Kidney tubule cell (primary cell): ENCODE measurements at regions not wholly inside any gene's neighbourhood (a gene's known extent, or its start where the extent isn't known, plus 50 kb on each side); places are given as distances from the start of the nearest gene placed in this dataset.
"Not testable (repeated sequence)": the region's sequence is repeated elsewhere in the genome, so short reads cannot be mapped to it uniquely, and the experiment has no call there.

ENCODE experiments used
- DNase-seq: peaks from one replicate; pipeline ENCODE4 v3.0.0-alpha.2; 2018; ENCODE audit warnings: low spot score

DNA sequence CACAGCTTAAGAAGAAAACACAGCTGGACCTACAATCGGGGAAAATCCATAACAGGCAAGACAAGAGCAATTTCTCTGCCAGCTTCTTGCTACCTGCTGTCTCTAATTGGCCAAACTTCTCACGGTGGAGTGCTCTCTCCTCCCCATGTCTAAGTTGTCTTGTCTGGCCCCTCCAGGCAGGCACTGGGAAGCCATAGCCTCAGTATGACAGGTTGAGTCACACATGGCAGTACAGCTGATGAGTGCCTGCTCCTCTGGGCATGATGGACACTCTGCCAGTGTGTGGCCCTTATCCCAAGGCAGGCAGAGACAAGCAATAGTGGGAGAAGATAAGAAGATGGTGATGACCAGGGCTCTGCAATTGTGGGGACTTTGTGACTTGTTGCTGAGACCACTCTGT lies 551.8 kb downstream of the DIPK2A start:
- no peak for DNase-seq

DNA sequence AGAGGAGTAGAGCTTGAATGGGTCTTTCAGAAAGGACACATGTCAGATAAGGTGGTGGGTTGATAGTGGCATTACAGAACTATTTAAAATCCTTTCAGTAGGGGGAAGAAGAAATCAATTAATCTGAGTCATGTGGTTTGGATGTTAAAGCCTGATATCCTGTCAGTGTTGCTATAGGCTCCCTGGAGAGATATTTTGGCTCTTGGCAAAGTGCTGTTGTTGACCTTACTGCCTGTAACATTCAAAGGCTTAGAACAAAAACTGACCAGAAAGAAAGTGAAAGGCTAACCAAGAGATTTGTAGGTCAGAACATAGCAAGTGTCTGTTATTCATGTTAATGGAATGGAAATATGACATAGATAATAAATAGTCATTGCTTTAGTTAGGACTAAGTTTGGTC lies 552.9 kb downstream of the DIPK2A start:
- no peak for DNase-seq

DNA sequence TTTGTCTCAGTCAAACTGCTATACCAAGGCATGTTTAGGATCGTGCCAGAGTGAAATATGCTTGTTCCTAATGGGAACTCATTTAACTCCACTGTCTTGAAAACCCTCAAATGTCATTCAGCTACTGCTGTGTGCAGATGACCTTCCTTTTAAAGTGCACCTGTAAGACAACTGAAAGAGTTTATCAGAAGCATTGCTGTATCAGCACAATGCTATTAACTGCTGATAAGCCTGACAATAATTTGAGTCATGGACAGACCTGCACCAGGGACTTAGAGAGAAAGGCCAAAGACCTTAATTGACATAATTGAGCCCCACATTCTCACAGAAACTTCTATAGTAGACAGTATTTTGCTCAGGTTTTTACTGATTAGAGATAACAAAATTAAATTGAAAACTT lies 557.9 kb downstream of the DIPK2A start:
- no peak for DNase-seq

DNA sequence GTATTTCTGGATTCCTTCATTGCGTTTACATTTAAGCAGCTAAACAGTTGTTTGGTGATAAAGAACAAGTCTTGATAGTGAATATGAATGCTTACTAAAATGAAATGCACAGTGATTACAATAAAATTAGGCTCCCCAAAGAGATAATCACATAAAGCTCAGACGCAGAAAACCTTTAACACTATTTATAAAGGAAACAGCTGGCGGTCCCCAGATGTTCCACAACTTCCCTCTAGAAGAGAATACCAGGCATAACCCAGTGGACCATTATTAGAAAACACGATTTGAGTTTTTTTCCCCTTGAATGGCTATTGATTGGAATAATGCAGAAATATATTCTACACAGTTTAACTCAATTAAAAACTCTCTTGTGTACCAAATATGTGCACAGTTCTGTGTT lies 573.2 kb downstream of the DIPK2A start:
- no peak for DNase-seq

DNA sequence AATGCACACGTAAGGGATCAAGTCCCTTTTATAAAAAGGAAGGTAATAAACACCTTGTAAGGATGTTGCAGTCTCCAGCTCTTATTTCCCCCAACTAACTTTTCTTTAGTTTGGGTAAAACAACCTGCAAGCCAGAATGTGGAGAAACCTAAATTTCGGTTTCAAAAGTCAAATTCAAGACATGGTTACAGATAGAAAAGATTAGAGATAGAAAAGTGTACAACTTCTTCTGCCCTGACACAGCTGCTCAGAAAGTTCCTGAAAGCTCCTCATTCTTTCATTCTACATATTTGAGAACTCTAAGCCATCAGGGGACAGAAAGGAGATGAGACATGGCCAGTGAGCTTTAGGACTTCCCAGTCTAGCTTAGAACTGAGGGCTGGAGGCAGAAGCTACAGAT lies 574.9 kb downstream of the DIPK2A start:
- DNase-seq: no peak

DNA sequence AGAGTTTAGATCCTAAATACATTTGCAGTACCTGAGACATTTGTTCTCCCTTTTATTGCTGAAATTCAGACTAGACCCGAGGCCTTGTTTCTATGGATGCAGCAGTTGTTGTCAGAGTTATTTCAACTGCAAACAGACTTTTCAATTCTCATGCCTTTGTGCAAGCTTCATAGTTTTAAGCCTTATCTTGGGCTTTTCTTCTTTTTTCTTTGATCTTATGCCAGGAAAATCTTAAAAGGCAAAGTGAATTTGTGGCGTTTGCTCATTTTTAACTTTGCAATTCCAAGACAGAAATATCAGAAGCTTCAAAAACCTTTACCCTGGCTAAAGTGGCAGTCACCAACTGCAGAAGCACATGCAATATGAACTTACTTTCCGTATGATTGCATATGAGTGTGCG lies 576.7 kb downstream of the DIPK2A start:
- no peak for DNase-seq

DNA sequence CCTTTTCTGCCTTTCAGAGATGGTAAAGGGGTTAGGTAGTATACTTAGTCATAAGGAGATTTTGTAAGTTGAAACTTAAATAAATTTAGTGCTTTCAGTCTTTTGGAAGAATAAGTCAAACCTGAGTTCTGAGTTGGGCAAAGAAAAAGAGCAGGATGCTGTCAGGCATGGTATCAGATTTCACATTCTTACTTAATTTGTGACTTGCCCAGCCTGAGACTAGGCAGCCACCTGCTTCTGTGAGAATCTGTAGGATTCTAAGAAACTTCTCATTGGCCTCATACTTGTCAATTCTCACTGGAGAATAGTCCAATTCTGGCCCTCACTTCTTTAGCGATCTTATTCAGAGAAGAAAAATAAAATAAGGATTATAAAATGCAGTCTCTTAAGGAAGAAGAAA lies 577.5 kb downstream of the DIPK2A start:
- DNase-seq: no peak

DNA sequence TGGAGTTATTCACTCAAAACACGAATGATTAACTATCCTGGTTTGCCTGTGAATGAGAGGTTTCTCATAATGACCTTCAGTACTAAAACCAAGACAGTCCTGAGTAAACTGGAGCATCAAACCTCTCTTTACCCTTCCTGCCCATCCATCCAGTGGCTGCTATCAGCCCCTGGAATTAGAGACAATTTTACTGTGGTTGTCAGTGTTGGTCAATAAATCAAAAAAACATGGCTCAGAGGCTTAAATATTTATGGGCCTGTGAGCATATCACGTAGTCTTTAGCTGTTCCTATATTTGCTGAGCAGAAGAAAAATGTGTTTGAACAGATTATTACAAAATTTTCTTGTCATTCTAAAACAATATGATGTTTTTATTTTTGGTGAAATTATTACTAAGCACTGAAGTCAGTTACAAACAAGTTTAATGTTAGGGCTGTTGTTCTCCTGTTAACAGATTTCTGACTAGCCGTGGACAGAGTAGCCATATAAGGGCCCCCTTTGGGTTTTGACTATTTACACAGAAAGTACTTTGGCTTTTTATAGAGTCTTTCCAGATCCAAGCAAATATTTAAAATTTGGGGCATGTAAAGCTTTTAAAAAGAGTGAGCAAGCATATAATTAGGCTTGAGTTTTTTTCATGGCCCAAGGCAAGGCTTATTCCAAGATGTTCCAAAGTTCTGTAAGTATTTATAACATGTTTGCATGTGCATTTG lies 580.9 kb downstream of the DIPK2A start:
- DNase-seq: no peak

DNA sequence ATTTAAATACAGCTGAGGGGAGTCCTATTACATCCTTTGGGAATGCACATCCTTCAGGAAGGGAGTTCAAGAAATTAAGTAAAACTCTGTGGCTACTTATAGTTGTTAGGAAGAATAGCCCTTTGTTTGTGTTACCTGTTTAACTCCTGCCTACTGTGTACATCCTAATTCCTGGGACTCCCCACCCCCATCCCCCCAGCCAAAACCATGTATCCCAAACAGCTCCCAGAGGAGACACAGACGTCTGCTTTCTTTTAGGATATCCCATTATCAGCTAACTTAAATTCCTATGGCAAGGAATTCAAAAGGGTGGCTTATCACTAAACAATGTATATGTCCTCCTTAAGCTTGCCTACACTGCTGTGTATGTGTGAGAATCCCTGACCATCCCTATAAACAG lies 581.7 kb downstream of the DIPK2A start:
- DNase-seq: no peak

DNA sequence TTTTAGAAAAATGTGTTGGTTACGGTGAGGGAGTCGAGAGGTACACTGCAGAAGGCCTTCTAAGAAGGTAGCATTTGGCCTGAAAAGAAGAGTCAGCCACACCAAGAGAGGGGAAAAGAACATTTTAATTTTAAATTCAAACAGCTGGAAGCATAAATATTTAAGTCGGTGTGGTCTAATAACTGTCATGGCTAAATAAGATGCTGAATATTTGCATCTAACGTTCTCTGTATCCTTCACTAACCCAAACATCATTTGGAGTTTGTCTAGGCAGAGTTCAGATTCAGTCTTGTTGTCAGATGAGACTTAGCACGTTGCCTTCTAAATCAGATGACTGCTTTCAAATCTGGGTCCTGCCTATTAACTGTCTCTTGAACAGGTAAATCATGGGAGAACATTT lies 583.3 kb downstream of the DIPK2A start:
- no peak for DNase-seq

DNA sequence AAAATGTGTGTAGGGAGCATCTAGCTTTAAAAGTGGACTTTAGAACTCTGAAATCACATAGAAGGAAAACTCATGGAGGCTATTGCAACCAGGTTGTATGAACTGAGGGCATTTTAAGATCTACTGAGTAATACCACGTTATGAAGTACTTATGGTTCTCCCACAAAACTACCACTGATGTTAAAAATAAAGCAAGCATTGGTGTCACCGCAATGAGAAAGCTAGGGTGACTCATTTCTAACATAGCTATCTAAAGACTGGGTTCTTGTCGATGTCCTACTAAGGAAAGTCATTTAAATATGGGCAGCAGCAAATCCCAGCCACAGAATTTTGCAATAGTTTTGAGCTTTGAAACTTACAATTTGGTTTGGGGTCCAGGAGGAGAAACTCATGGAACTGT lies 584.8 kb downstream of the DIPK2A start:
- DNase-seq: no peak

DNA sequence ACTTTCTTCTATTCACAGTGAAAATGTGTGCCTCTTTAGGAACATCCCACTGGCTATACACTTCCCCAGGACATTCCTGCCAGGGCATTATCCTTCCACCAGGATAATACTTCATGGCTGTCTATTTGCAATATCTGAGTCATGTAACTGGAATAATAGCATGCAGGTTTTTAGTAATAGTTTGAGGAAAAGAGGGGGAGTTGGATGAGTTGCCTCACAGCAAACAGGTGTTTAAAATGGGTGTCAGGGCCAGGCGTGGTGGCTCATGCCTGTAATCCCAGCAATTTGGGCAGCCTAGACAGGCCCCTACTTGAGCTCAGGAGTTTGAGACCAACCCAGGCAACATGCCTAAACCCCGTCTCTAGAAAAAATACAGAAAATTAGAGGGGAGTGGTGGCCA lies 585.9 kb downstream of the DIPK2A start:
- no peak for DNase-seq

DNA sequence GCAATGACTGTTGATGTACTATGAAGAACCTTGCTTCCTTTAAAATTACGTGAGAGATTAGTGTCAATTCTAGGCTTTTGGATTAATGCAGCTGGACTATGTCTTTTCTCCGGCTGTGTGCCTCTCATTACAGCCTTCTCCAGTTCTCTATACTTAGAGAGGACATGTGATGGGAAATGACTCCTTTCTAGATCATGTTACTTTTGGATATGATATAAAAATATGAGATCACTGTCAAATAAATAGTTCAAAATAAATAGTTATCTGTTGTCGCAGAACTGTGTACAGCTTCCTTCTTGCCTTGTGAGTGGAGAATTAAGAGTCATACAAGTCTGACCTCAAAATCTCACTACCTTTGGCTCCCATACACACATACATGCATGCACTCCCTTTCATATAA lies 592.4 kb downstream of the DIPK2A start:
- no peak for DNase-seq

DNA sequence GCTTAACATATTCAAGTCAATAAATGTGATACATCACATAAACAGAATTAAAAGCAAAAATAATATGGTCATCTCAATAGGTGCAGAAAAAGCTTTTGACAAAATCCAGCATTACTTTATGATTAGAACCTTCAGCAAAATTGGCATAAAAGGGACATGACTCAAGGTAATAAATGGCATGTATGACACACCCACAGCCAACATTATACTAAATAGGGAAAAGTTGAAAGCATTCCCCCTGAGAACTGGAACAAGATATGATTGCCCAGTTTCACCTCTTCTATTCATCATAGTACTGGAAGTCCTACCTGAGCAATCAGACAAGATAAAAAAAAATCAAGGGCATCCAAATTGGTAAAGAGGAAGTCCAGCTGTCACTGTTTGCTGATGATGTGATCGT lies 594.7 kb downstream of the DIPK2A start:
- no peak for DNase-seq

DNA sequence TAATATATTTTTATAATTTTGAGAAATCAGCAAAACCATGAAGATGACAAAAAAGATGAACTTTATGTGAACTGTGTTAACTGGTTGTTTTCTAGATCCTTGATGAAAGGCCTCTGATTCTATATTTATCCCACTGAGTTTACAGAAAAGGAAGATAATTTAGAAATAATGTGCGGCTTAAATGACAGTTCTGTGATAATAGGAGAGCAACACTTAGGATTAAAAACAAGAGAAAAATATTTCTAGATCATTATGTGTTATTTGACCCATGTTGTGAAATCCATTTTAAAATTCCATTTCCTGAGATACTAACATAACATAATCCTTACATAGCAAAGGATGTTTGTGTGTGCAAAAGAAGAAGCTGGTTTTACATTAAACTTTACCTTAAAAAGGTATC lies 598.0 kb downstream of the DIPK2A start:
- DNase-seq: no peak

DNA sequence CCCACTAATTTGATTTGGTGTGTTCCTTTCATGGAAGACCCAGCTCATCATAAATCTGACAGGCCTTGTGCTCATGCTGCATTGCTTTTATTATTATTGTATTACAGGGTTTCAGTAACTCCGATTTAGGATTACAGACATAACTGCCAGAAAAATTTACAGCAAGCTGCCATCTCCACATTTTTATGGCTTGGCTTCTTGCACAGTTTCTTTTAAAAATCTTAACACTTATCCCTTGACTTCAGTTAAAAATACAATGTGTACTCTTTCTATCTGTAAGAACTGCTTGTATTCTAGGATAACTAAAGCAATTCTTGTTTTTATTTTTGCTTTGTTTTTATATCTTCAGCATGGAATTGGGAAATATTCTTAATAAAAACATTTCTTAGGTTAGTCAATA lies 612.2 kb downstream of the DIPK2A start:
- no peak for DNase-seq

DNA sequence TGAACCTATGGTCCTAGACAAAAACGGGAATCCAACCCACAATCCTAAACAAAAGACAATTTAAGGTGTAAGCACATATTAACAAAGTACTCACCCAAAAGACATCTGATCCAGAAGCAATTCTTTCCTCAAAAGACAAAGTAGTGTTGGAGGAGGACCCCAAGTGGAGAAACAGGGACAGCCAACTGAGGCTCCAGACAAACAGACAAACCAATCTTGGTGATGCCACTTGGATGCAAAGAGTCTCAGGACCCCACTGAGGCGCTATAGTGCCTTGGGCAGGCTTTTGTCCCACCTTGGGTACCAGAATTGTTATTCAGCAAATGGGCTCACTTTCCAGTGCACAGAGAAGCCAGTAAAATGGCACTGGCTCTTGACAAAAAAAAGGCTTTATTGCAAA lies 613.8 kb downstream of the DIPK2A start:
- DNase-seq: no peak

DNA sequence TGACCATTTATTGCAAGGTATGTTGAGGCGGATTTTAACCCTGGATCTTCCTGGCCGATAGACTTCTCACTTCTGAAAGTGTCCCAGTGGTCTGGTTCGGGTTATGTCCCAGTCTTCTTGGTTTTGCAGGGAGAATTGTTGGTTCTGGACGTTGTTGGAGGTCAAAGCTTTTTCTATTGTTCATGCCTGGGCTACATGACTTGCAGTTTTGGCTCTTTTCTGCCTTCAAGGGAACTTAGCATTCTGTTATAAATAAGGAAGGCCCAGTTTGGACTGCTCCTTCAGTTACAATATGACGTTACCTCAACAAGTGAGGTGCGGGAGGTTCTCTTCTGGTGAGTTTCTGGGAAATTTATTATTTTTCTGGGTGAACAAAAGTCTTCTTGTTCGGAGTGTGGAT lies 614.3 kb downstream of the DIPK2A start:
- DNase-seq: no peak

DNA sequence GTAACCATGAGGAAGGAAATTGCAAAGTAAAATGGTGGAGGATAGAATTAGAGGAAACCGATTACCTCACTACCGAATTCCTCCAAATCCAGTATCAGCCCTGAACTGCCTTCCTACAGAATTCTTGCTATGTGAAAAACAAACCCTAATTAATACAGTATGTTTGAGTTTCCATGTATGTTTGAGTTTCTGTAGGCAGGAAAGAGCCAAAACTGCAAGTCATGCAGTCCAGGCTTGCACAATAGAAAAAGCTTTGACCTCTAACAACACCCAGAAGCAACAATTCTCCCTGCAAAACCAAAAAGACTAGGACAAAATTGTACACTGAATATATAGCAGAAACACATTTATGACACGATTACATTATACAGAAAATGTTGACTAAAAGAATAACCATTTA lies 614.8 kb downstream of the DIPK2A start:
- no peak for DNase-seq

DNA sequence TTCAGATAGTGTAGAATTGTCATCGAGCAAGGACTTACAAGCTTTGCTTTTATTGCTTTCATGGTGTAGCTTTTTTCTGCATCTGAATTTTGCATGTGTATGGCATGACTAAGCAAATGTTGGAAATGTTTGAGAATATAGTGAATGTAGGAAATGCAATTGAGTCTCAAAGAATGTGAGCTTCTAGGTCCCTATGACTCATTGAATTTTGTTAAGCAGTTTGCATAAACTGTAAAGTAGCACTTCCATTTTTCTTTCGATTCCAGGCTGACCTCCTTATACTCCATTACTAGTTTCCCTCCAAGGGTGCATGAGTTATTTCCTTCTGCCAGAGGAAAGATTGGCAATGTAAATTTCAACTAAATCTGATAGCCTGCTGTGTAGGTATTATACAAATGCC lies 619.2 kb downstream of the DIPK2A start:
- peak; percentile 25 for DNase-seq

DNA sequence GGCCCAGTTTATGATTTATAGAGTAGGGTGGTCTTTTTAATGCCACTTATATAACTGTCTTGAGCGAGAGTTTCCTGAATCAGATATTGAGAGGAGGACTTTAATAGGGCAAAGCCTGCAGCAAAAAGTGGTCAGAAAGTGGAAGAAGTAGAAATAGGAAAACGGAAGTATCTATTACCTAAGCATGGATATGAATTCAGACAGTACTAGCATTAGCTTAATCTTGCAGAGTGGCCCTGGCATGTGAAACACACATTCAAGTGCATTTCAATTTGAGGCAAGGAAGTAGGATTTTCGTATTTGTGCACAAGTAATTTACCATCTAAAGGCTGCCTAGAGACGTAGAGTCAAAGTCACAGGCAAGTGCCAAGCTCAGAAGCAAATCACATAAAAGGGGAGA lies 622.3 kb downstream of the DIPK2A start:
- DNase-seq: no peak

DNA sequence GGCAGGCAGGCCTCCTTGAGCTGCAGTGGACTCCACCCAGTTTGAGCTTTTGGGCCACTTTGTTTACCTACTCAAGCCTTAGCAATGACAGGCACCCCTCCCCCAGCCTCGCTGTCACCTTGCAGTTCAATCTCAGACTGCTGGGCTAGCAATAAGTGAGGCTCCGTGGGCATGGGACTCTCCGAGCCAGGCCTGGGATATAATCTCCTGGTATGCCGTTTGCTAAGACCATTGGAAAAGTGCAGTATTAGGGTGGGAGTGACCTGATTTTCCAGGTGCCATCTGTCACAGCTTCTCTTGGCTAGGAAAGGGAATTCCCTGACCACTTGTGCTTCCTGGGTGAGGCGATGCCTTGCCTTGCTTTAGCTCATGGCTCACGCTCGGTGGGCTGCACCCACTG lies 648.6 kb downstream of the DIPK2A start:
- DNase-seq: not testable (repeated sequence)

DNA sequence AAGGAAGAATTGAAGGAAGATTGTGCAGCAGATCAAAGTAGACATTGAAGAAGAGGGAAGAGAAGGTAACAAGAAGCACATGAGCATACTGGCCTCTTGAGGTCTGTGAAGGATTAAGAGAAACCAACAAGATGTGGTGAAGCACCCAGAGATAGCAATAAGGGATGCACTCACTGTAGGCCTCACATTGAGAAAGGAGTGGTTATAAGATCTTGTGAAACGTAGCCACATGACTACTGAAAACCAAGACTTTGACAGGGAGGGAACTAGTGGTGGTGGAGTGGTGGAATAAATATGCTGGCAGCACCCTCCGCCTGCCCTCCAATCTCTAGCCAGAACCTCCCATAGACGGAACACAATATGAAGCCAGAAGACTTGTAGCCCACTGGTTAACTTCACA lies 651.2 kb downstream of the DIPK2A start:
- no peak for DNase-seq

DNA sequence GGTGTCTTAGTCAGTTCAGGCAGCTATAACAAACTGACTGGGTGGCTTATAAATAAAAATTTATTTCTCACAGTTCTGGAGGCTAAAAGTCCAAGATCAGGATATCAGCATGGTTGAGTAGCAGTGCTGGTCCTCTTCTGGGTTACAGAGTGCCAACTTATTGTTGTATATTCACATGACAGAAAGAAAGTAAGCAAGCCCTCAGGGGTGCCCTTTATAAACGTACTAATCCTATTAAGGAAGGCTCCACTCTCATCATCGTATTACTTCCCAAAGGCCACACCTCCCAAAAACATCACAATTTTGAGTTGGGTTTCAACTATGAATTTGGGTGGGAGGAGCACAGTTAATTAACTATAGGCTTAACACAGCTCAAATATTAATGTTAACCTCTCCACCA lies 653.0 kb downstream of the DIPK2A start:
- no peak for DNase-seq

DNA sequence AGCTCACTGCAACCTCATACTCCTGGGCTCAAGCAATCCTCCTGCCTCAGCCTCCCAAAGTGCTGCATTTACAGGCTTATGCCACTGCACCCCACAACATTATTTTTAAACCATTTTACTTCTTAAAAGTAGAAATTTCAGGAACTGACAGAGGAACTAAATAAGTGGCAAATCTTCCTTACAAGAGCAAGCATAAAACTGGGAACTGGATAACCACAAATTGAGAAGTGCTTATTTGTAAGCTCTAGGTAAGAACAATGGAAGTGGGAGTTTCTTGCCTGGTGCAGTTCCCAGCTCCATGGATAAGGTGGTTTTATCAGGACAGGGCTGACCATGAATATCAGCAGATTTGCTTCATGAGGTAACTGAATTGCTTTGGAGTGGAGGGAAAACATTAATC lies 655.2 kb downstream of the DIPK2A start:
- no peak for DNase-seq
